ENCODE measurements at regions not wholly inside any gene's neighbourhood (a gene's known extent, or its start where the extent isn't known, plus 50 kb on each side); places are given as distances from the start of the nearest gene placed in this dataset.

GRCh38 chr1:243996223-243996622 lies 54.9 kb upstream of the ZBTB18 start:
- TF ChIP-seq CTCF (IDR thresholded peaks at IDR 0.05) (no peak), POLR2A (IDR thresholded peaks at IDR 0.05) (no peak)
